ENCODE measurements at regions not wholly inside any gene's neighbourhood (a gene's known extent, or its start where the extent isn't known, plus 50 kb on each side); places are given as distances from the start of the nearest gene placed in this dataset.

- WGBS: 67% methylated on average over 5 of the region's 5 CpGs
- Histone ChIP-seq H3K4me1 (ENCODE audit: control insufficient read depth in 2 of 2, insufficient read depth in 2 of 2, low read length in 2 of 2) (no peaks in the 10 kb centered on the region), H3K27ac (ENCODE audit: low read depth in 1 of 2, low read length in 1 of 2) (no peak overlapping the region), H3K27me3 (ENCODE audit: control insufficient read depth in 2 of 2, insufficient read depth in 1 of 2, low read length in 1 of 2) (no peaks in the 10 kb centered on the region), H3K36me3 (ENCODE audit: control insufficient read depth in 2 of 2, insufficient read depth in 2 of 2, low read length in 1 of 2) (no peaks in the 10 kb centered on the region), H3K9me3 (ENCODE audit: control insufficient read depth in 2 of 2, insufficient read depth in 1 of 2, low read length in 1 of 2) (no peaks in the 10 kb centered on the region), H3K4me3 (ENCODE audit: low read length in 2 of 2) (no peak overlapping the region)
- no peak for DNase-seq (ENCODE audit: low read depth in 6 of 9, low spot score in 9 of 9)
Observed at GRCh38 chr11:109914809-109915653, 178.2 kb upstream of the ZC3H12C start.

GRCh38 chr11:109926941-109927340 is 166.3 kb upstream of the ZC3H12C start:
- no peaks in the 10 kb centered on the region for H3K4me1 ChIP-seq (ENCODE audit: control insufficient read depth in 2 of 2, insufficient read depth in 2 of 2, low read length in 2 of 2)
- no peaks in the 10 kb centered on the region for H3K9me3 ChIP-seq (ENCODE audit: control insufficient read depth in 2 of 2, insufficient read depth in 1 of 2, low read length in 1 of 2)
- WGBS: 35% methylated on average over 3 of the region's 3 CpGs
- no peak overlapping the region for H3K27ac ChIP-seq (ENCODE audit: low read depth in 1 of 2, low read length in 1 of 2)
- H3K4me3 ChIP-seq (ENCODE audit: low read length in 2 of 2): no peak overlapping the region
- no peaks in the 10 kb centered on the region for H3K36me3 ChIP-seq (ENCODE audit: control insufficient read depth in 2 of 2, insufficient read depth in 2 of 2, low read length in 1 of 2)
- no peak for DNase-seq (ENCODE audit: low read depth in 6 of 9, low spot score in 9 of 9)
- no peaks in the 10 kb centered on the region for H3K27me3 ChIP-seq (ENCODE audit: control insufficient read depth in 2 of 2, insufficient read depth in 1 of 2, low read length in 1 of 2)

- no peaks in the 10 kb centered on the region for H3K9me3 ChIP-seq (ENCODE audit: control insufficient read depth in 2 of 2, insufficient read depth in 1 of 2, low read length in 1 of 2)
- H3K36me3 ChIP-seq (ENCODE audit: control insufficient read depth in 2 of 2, insufficient read depth in 2 of 2, low read length in 1 of 2): no peaks in the 10 kb centered on the region
- no peaks in the 10 kb centered on the region for H3K27me3 ChIP-seq (ENCODE audit: control insufficient read depth in 2 of 2, insufficient read depth in 1 of 2, low read length in 1 of 2)
- WGBS: 93% methylated on average over 3 of the region's 3 CpGs
- no peak overlapping the region for H3K27ac ChIP-seq (ENCODE audit: low read depth in 1 of 2, low read length in 1 of 2)
- H3K4me3 ChIP-seq (ENCODE audit: low read length in 2 of 2): no peak overlapping the region
- DNase-seq (ENCODE audit: low read depth in 6 of 9, low spot score in 9 of 9): no peak
- H3K4me1 ChIP-seq (ENCODE audit: control insufficient read depth in 2 of 2, insufficient read depth in 2 of 2, low read length in 2 of 2): no peaks in the 10 kb centered on the region
Observed at GRCh38 chr11:109929308-109929707, 163.9 kb upstream of the ZC3H12C start.

- Histone ChIP-seq H3K36me3 (ENCODE audit: control insufficient read depth in 2 of 2, insufficient read depth in 2 of 2, low read length in 1 of 2) (no peaks in the 10 kb centered on the region), H3K27ac (ENCODE audit: low read depth in 1 of 2, low read length in 1 of 2) (no peak overlapping the region), H3K9me3 (ENCODE audit: control insufficient read depth in 2 of 2, insufficient read depth in 1 of 2, low read length in 1 of 2) (no peaks in the 10 kb centered on the region), H3K4me1 (ENCODE audit: control insufficient read depth in 2 of 2, insufficient read depth in 2 of 2, low read length in 2 of 2) (no peaks in the 10 kb centered on the region), H3K27me3 (ENCODE audit: control insufficient read depth in 2 of 2, insufficient read depth in 1 of 2, low read length in 1 of 2) (no peaks in the 10 kb centered on the region), H3K4me3 (ENCODE audit: low read length in 2 of 2) (no peak overlapping the region)
- 95% methylated on average over 4 of the region's 4 CpGs for WGBS
- no peak for DNase-seq (ENCODE audit: low read depth in 6 of 9, low spot score in 9 of 9)
Observed at GRCh38 chr11:109933126-109933525, 160.1 kb upstream of the ZC3H12C start.

GRCh38 chr11:109934151-109934550 is 159.0 kb upstream of the ZC3H12C start:
- no peaks in the 10 kb centered on the region for H3K4me1 ChIP-seq (ENCODE audit: control insufficient read depth in 2 of 2, insufficient read depth in 2 of 2, low read length in 2 of 2)
- no peak overlapping the region for H3K27ac ChIP-seq (ENCODE audit: low read depth in 1 of 2, low read length in 1 of 2)
- no peaks in the 10 kb centered on the region for H3K36me3 ChIP-seq (ENCODE audit: control insufficient read depth in 2 of 2, insufficient read depth in 2 of 2, low read length in 1 of 2)
- no peak for DNase-seq (ENCODE audit: low read depth in 6 of 9, low spot score in 9 of 9)
- WGBS: 94% methylated on average over 2 of the region's 2 CpGs
- no peaks in the 10 kb centered on the region for H3K9me3 ChIP-seq (ENCODE audit: control insufficient read depth in 2 of 2, insufficient read depth in 1 of 2, low read length in 1 of 2)
- no peaks in the 10 kb centered on the region for H3K27me3 ChIP-seq (ENCODE audit: control insufficient read depth in 2 of 2, insufficient read depth in 1 of 2, low read length in 1 of 2)
- H3K4me3 ChIP-seq (ENCODE audit: low read length in 2 of 2): no peak overlapping the region

- H3K27ac ChIP-seq (ENCODE audit: low read depth in 1 of 2, low read length in 1 of 2): no peak overlapping the region
- no peak for DNase-seq (ENCODE audit: low read depth in 6 of 9, low spot score in 9 of 9)
- no peak overlapping the region for H3K4me3 ChIP-seq (ENCODE audit: low read length in 2 of 2)
- H3K9me3 ChIP-seq (ENCODE audit: control insufficient read depth in 2 of 2, insufficient read depth in 1 of 2, low read length in 1 of 2): no peaks in the 10 kb centered on the region
- no peaks in the 10 kb centered on the region for H3K4me1 ChIP-seq (ENCODE audit: control insufficient read depth in 2 of 2, insufficient read depth in 2 of 2, low read length in 2 of 2)
- no peaks in the 10 kb centered on the region for H3K36me3 ChIP-seq (ENCODE audit: control insufficient read depth in 2 of 2, insufficient read depth in 2 of 2, low read length in 1 of 2)
- H3K27me3 ChIP-seq (ENCODE audit: control insufficient read depth in 2 of 2, insufficient read depth in 1 of 2, low read length in 1 of 2): no peaks in the 10 kb centered on the region
- 96% methylated on average over 2 of the region's 2 CpGs for WGBS
Observed at GRCh38 chr11:109936661-109937180, 156.5 kb upstream of the ZC3H12C start.

GRCh38 chr11:109937968-109938367 is 155.2 kb upstream of the ZC3H12C start:
- no peak overlapping the region for H3K4me3 ChIP-seq (ENCODE audit: low read length in 2 of 2)
- no peak for DNase-seq (ENCODE audit: low read depth in 6 of 9, low spot score in 9 of 9)
- H3K4me1 ChIP-seq (ENCODE audit: control insufficient read depth in 2 of 2, insufficient read depth in 2 of 2, low read length in 2 of 2): no peaks in the 10 kb centered on the region
- no peaks in the 10 kb centered on the region for H3K36me3 ChIP-seq (ENCODE audit: control insufficient read depth in 2 of 2, insufficient read depth in 2 of 2, low read length in 1 of 2)
- no peaks in the 10 kb centered on the region for H3K9me3 ChIP-seq (ENCODE audit: control insufficient read depth in 2 of 2, insufficient read depth in 1 of 2, low read length in 1 of 2)
- H3K27me3 ChIP-seq (ENCODE audit: control insufficient read depth in 2 of 2, insufficient read depth in 1 of 2, low read length in 1 of 2): no peaks in the 10 kb centered on the region
- no peak overlapping the region for H3K27ac ChIP-seq (ENCODE audit: low read depth in 1 of 2, low read length in 1 of 2)

- H3K4me3 ChIP-seq (ENCODE audit: low read length in 2 of 2): no peak overlapping the region
- H3K9me3 ChIP-seq (ENCODE audit: control insufficient read depth in 2 of 2, insufficient read depth in 1 of 2, low read length in 1 of 2): no peaks in the 10 kb centered on the region
- peak in 5 of 9 donors; percentile 4 to 45 (median 11) for DNase-seq (ENCODE audit: low read depth in 6 of 9, low spot score in 9 of 9)
- no peaks in the 10 kb centered on the region for H3K4me1 ChIP-seq (ENCODE audit: control insufficient read depth in 2 of 2, insufficient read depth in 2 of 2, low read length in 2 of 2)
- no peaks in the 10 kb centered on the region for H3K27me3 ChIP-seq (ENCODE audit: control insufficient read depth in 2 of 2, insufficient read depth in 1 of 2, low read length in 1 of 2)
- WGBS: 4% methylated on average over 1 of the region's 1 CpG
- no peak overlapping the region for H3K27ac ChIP-seq (ENCODE audit: low read depth in 1 of 2, low read length in 1 of 2)
- no peaks in the 10 kb centered on the region for H3K36me3 ChIP-seq (ENCODE audit: control insufficient read depth in 2 of 2, insufficient read depth in 2 of 2, low read length in 1 of 2)
Observed at GRCh38 chr11:109939166-109939810, 153.9 kb upstream of the ZC3H12C start.

- Histone ChIP-seq H3K36me3 (ENCODE audit: control insufficient read depth in 2 of 2, insufficient read depth in 2 of 2, low read length in 1 of 2) (no peaks in the 10 kb centered on the region), H3K4me3 (ENCODE audit: low read length in 2 of 2) (no peak overlapping the region), H3K9me3 (ENCODE audit: control insufficient read depth in 2 of 2, insufficient read depth in 1 of 2, low read length in 1 of 2) (no peaks in the 10 kb centered on the region), H3K27ac (ENCODE audit: low read depth in 1 of 2, low read length in 1 of 2) (no peak overlapping the region), H3K27me3 (ENCODE audit: control insufficient read depth in 2 of 2, insufficient read depth in 1 of 2, low read length in 1 of 2) (no peaks in the 10 kb centered on the region), H3K4me1 (ENCODE audit: control insufficient read depth in 2 of 2, insufficient read depth in 2 of 2, low read length in 2 of 2) (no peaks in the 10 kb centered on the region)
- no peak for DNase-seq (ENCODE audit: low read depth in 6 of 9, low spot score in 9 of 9)
- 94% methylated on average over 8 of the region's 8 CpGs for WGBS
Observed at GRCh38 chr11:109940816-109941215, 152.4 kb upstream of the ZC3H12C start.

Measured in thymus (tissue), 11 donors.